ENCODE measurements at regions not wholly inside any gene's neighbourhood (a gene's known extent, or its start where the extent isn't known, plus 50 kb on each side); places are given as distances from the start of the nearest gene placed in this dataset.

GRCh38 chr2:155841442-155841841 lies 491.1 kb downstream of the NR4A2 start:
- H3K4me3 ChIP-seq (ENCODE audit: low read length) = no peak overlapping the region
- DNase-seq (ENCODE audit: low read depth) = no peak
- TF ChIP-seq CTCF (IDR thresholded peaks at IDR 0.05; ENCODE audit: insufficient read depth, low read depth, low read length, missing control alignments) = no peak

GRCh38 chr2:155840661-155841060 lies 491.9 kb downstream of the NR4A2 start:
- no peak for TF ChIP-seq CTCF (IDR thresholded peaks at IDR 0.05; ENCODE audit: insufficient read depth, low read depth, low read length, missing control alignments)
- no peak overlapping the region for H3K4me3 ChIP-seq (ENCODE audit: low read length)
- no peak for DNase-seq (ENCODE audit: low read depth)

GRCh38 chr2:155839991-155840390 lies 492.5 kb downstream of the NR4A2 start:
- TF ChIP-seq CTCF (IDR thresholded peaks at IDR 0.05; ENCODE audit: insufficient read depth, low read depth, low read length, missing control alignments) = no peak
- DNase-seq (ENCODE audit: low read depth) = no peak
- no peak overlapping the region for H3K4me3 ChIP-seq (ENCODE audit: low read length)

DNA sequence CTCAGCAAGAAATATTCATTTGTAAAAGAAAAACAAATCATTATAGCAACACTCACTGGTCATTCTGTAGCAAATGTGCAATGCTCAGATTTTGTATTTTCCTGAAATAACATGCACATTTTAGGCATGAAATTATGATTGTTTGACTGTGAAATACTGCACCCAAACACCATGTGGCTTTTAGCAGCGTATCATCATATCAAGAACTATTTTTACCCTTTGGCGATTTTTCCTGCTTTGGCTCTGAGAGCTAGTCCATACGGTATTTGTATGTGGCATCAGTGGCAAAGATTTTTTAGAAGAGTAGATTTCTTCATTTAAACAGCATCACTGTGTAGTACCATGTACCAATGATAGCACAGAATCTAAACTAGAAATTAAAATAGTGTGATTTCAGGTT lies 493.1 kb downstream of the NR4A2 start:
- DNase-seq (ENCODE audit: low read depth) = no peak
- H3K4me3 ChIP-seq (ENCODE audit: low read length) = no peak overlapping the region
- no peak for TF ChIP-seq CTCF (IDR thresholded peaks at IDR 0.05; ENCODE audit: insufficient read depth, low read depth, low read length, missing control alignments)

DNA sequence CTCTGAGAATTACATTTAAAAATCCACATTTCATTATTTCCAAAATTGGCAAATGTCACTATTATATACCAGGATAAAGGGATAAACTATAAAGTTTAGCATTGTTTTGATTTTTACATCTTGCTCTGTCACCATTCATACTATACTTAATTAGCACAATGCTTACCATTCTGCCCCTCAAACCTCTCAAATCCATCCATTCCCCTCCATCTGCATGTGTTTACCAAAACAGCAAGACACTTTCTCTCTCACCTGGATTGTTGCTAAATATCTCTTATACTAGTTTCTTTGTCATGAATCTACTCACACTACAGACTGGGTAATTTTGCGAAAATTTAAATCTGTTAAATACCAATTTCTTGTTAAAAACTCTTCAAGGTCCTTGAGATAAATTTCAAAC lies 496.1 kb downstream of the NR4A2 start:
- H3K4me3 ChIP-seq (ENCODE audit: low read length) = no peak overlapping the region
- no peak for DNase-seq (ENCODE audit: low read depth)
- TF ChIP-seq CTCF (IDR thresholded peaks at IDR 0.05; ENCODE audit: insufficient read depth, low read depth, low read length, missing control alignments) = no peak

DNA sequence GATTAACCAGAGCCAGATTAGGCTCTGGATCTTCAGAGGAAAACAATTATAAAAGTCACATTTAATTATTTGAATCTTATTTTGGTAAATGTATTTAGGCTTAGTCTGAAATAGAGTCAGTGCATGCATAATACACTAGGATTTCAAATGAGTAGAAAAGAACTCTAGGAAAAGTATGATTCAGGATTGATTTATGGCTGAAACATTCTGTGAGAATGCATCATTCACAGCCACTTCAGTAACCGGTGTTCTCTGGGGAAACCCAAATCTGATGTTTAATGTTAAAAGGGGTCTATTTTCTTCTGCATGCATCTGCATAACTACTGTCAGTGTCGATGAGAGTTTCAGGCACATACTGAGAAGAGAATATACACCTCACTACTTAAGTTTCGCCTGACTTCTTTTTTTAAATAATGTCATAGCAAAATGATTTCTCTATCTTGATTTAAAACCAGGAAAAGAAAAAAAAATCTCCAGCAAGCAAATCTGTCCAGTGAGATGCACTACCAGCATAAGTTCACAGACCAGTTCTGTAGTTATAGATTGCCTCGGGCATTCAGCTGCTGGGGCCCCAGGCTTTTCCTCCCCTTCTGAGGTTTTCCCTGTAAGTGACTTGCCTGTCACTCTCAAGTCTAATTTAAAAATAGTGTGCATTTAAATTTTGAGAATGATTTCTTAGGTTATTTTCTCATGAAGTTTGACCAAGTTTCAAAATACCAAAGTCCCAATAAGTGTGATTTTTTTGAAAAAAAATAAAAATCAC lies 501.5 kb downstream of the NR4A2 start:
- TF ChIP-seq CTCF (IDR thresholded peaks at IDR 0.05; ENCODE audit: insufficient read depth, low read depth, low read length, missing control alignments) = no peak
- H3K4me3 ChIP-seq (ENCODE audit: low read length) = no peak overlapping the region
- peak; percentile 24 for DNase-seq (ENCODE audit: low read depth)

GRCh38 chr2:155830351-155830750 lies 502.2 kb downstream of the NR4A2 start:
- no peak overlapping the region for H3K4me3 ChIP-seq (ENCODE audit: low read length)
- DNase-seq (ENCODE audit: low read depth) = no peak
- TF ChIP-seq CTCF (IDR thresholded peaks at IDR 0.05; ENCODE audit: insufficient read depth, low read depth, low read length, missing control alignments) = no peak
